Lower leg skin (tissue), 4 donors: ENCODE measurements at regions not wholly inside any gene's neighbourhood (a gene's known extent, or its start where the extent isn't known, plus 50 kb on each side); places are given as distances from the start of the nearest gene placed in this dataset.

Experiments
- DNase-seq, 2 donors: peaks; one replicate each; pipeline ENCODE4 v3.0.0-alpha.2; 2019; ENCODE audit warnings: low spot score in 2 of 2
- H3K4me3 ChIP-seq: fragments of 200-600 bp; sonication (generic); 2 replicates; pipeline ENCODE4 v1.5.1; 2017; ENCODE audit warnings: mild to moderate bottlenecking, low read depth; ENCODE audit not compliant: poor library complexity, severe bottlenecking
- POLR2A ChIP-seq, 2 donors: fragments of 450-650 bp; IDR thresholded peaks; one replicate each; pipeline ENCODE4 v1.6.1; 2016 to 2017; ENCODE audit warnings: antibody characterized with exemption in 2 of 2, mild to moderate bottlenecking in 1 of 2, moderate library complexity in 1 of 2
- whole genome bisulfite sequencing, 2 donors: methylation state at CpG; one replicate each; pipeline ENCODE4 v1.1.5; 2018; 5-methylcytosine and 5-hydroxymethylcytosine counted together
- intact Hi-C: fragments of 100-400 bp; cut with DNase I; formaldehyde crosslinking; loops from one replicate; pipeline ENCODE4 v1.15.0; 2023; ENCODE audit warnings: low total_unique reads
- TF ChIP-seq, protein P1 (sequence below), 3 donors: fragments of 450-650 bp; IDR thresholded peaks; one replicate each; pipeline ENCODE4 v1.5.1; 2016; ENCODE audit warnings: antibody characterized with exemption in 3 of 3, mild to moderate bottlenecking in 3 of 3, moderate library complexity in 2 of 3

DNA sequence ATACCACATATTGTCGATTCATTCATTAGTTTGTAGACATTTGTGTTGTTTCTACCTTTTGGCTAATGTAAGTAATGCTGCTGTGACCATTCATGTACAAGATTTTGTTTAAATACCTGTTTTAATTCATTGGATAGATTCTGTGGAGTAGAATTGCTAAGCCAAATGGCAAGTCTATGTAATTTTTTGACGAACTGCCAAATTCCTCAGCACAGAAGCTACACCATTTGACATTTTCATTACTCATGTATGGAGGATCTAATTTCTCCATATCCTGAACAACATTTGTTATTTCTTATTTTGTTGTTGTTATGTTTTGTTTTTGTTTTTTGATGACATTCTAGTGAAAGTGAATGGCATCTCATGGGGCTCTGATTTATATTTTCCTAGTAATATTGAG lies 1351.3 kb upstream of the SORCS1 start:
- 77 to 89% methylated on average over 2 of the region's 2 CpGs for WGBS, 2 donors
- H3K4me3 ChIP-seq, result no peak overlapping the region
- no peak for DNase-seq
- no peak for TF ChIP-seq POLR2A (IDR thresholded peaks at IDR 0.05)
- TF ChIP-seq, protein P1, sequence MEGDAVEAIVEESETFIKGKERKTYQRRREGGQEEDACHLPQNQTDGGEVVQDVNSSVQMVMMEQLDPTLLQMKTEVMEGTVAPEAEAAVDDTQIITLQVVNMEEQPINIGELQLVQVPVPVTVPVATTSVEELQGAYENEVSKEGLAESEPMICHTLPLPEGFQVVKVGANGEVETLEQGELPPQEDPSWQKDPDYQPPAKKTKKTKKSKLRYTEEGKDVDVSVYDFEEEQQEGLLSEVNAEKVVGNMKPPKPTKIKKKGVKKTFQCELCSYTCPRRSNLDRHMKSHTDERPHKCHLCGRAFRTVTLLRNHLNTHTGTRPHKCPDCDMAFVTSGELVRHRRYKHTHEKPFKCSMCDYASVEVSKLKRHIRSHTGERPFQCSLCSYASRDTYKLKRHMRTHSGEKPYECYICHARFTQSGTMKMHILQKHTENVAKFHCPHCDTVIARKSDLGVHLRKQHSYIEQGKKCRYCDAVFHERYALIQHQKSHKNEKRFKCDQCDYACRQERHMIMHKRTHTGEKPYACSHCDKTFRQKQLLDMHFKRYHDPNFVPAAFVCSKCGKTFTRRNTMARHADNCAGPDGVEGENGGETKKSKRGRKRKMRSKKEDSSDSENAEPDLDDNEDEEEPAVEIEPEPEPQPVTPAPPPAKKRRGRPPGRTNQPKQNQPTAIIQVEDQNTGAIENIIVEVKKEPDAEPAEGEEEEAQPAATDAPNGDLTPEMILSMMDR (IDR thresholded peaks at IDR 0.05), result no peak
- intact Hi-C loops, result no loop called here

DNA sequence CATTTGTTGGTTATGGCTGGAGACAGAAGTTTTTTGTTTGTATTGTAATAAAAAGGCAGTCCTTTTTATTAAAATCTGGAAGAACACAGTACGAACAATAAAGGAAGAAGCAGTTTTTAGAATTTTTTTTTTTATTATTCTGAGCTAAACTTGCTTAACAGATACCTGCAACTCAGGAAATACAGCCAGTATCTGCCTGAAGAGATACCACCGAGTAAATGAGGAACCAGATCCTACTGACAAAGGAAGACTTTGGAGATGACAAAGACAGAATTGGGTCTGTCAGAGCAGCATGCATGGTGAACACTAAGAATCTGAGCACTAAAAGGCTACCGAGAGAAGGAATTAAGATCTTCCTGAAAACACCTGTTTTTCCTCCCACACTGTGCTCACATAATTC lies 1335.9 kb upstream of the SORCS1 start:
- no peak for DNase-seq
- 53 to 56% methylated on average over 3 of the region's 3 CpGs for WGBS, 2 donors
- H3K4me3 ChIP-seq, result no peak overlapping the region
- TF ChIP-seq, protein P1 (IDR thresholded peaks at IDR 0.05), result no peak
- no peak for TF ChIP-seq POLR2A (IDR thresholded peaks at IDR 0.05)
- intact Hi-C loops, result no loop called here

DNA sequence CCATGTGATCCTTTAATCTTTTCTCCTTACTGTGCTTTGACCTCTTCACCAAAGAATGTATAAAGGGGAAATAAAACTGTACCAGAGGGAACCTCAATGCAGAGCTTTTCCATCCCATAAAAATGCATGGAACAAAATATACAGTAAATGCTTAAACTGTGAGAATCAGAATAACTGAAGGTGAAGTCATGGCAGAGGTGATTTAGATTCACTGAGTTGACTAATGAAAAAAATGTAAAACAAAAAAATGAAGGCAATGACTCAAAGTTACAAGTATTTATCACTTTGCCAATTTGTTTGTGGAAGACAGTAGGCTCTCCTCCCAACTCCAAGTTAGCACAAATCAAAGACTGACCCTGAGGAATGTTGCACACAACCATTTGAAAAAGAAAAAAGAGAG lies 1331.6 kb upstream of the SORCS1 start:
- TF ChIP-seq POLR2A (IDR thresholded peaks at IDR 0.05), result no peak
- TF ChIP-seq, protein P1 (IDR thresholded peaks at IDR 0.05), result no peak
- intact Hi-C loops, result no loop called here
- no peak overlapping the region for H3K4me3 ChIP-seq
- no peak for DNase-seq

DNA sequence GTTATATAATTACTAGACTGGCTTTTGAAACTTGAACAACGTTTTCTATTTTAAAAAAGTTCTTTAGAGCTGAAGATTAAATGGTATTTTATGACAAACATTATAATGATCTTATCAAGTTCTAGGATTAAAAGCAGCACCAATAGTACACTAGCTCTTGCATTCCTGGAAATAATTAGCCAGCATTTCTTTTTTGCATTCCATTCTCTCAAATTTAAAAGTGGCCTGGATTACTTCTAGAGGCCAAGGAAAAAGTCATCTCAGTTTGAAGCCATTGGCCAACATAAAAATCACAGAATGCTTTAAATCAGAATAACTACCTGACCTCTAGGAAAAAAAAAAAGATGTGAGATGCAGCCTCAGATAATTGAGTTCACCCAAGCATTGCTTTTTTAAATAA lies 1326.4 kb upstream of the SORCS1 start:
- H3K4me3 ChIP-seq, result no peak overlapping the region
- intact Hi-C loops, result no loop called here
- TF ChIP-seq POLR2A (IDR thresholded peaks at IDR 0.05), result no peak
- 16 to 17% methylated on average over 1 of the region's 1 CpG for whole genome bisulfite sequencing, 2 donors
- DNase-seq, result no peak

DNA sequence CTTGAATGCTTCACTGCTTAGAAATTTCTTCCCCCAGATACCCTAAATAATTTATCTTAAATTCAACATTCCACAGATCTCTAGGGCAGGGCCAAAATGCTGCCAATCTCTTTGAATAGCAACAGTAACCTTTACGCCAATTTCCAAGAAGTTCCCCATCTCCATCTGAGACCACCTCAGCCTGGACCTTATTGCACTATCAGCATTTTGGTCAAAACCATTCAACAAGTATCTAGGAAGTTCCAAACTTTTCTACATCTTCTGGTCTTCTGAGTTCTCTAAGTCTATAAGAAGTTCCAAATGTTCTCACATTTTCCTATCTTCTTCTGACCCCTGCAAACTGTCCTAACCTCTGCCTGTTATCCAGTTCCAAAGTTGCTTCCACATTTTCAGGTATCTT lies 1306.9 kb upstream of the SORCS1 start:
- TF ChIP-seq POLR2A (IDR thresholded peaks at IDR 0.05), result no peak
- TF ChIP-seq, protein P1 (IDR thresholded peaks at IDR 0.05), result no peak
- intact Hi-C loops, result no loop called here
- no peak overlapping the region for H3K4me3 ChIP-seq
- DNase-seq, result no peak
- 96 to 97% methylated on average over 1 of the region's 1 CpG for WGBS, 2 donors

DNA sequence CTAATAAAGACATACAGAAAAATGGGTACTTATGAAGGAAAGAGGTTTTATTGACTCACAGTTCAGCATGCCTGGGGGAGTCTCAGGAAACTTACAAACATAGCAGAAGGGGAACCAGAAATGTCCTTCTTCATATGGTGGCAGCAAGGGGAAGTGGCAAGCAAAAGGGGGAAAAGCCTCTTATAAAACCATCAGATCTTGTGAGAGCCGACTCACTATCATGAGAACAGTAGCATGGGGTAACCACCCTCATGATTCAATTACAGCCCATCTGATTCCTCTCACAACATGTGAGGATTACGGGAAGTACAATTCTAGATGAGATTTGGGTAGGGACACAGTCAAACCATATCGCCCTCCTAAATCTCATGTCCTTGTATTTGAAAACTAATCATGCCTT lies 1305.4 kb upstream of the SORCS1 start:
- WGBS, 2 donors, result 60 to 63% methylated on average over 3 of the region's 3 CpGs
- DNase-seq, result no peak
- intact Hi-C loops, result no loop called here

More for the DNA sequence above, 1305.4 kb upstream of the SORCS1 start:
- TF ChIP-seq, protein P1 (IDR thresholded peaks at IDR 0.05), result no peak
- TF ChIP-seq POLR2A (IDR thresholded peaks at IDR 0.05), result no peak
- H3K4me3 ChIP-seq, result no peak overlapping the region
